ENCODE measurements at regions not wholly inside any gene's neighbourhood (a gene's known extent, or its start where the extent isn't known, plus 50 kb on each side); places are given as distances from the start of the nearest gene placed in this dataset.

GRCh38 chr13:27370305-27370872 lies 54.0 kb upstream of the GTF3A start:
- TF ChIP-seq, protein P1, sequence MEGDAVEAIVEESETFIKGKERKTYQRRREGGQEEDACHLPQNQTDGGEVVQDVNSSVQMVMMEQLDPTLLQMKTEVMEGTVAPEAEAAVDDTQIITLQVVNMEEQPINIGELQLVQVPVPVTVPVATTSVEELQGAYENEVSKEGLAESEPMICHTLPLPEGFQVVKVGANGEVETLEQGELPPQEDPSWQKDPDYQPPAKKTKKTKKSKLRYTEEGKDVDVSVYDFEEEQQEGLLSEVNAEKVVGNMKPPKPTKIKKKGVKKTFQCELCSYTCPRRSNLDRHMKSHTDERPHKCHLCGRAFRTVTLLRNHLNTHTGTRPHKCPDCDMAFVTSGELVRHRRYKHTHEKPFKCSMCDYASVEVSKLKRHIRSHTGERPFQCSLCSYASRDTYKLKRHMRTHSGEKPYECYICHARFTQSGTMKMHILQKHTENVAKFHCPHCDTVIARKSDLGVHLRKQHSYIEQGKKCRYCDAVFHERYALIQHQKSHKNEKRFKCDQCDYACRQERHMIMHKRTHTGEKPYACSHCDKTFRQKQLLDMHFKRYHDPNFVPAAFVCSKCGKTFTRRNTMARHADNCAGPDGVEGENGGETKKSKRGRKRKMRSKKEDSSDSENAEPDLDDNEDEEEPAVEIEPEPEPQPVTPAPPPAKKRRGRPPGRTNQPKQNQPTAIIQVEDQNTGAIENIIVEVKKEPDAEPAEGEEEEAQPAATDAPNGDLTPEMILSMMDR (IDR thresholded peaks at IDR 0.05; ENCODE audit: borderline replicate concordance, extremely low read depth, low read length, poor library complexity, severe bottlenecking) = no peak
- no peak for TF ChIP-seq EZH2 (IDR thresholded peaks at IDR 0.05; ENCODE audit: borderline replicate concordance, low read depth, low read length, severe bottlenecking)
